ENCODE measurements at regions not wholly inside any gene's neighbourhood (a gene's known extent, or its start where the extent isn't known, plus 50 kb on each side); places are given as distances from the start of the nearest gene placed in this dataset.

GRCh38 chr12:126537961-126538530 lies 1472.8 kb downstream of the AACS start:
- DNase-seq (ENCODE audit: low spot score) = no peak
- no peak for TF ChIP-seq CTCF (IDR thresholded peaks at IDR 0.05; ENCODE audit: borderline replicate concordance, control extremely low read depth, extremely low read depth, insufficient read depth, missing control alignments)
- in situ Hi-C loops (cut with MboI; ENCODE audit: low sequenced_read_pairs, unreplicated experiment) = no loop called here

GRCh38 chr12:126538888-126539287 lies 1473.7 kb downstream of the AACS start:
- in situ Hi-C loops (cut with MboI; ENCODE audit: low sequenced_read_pairs, unreplicated experiment) = no loop called here
- TF ChIP-seq CTCF (IDR thresholded peaks at IDR 0.05; ENCODE audit: borderline replicate concordance, control extremely low read depth, extremely low read depth, insufficient read depth, missing control alignments) = no peak
- no peak for DNase-seq (ENCODE audit: low spot score)

GRCh38 chr12:126545411-126545810 lies 1480.2 kb downstream of the AACS start:
- no peak for DNase-seq (ENCODE audit: low spot score)
- in situ Hi-C loops (cut with MboI; ENCODE audit: low sequenced_read_pairs, unreplicated experiment) = no loop called here
- TF ChIP-seq CTCF (IDR thresholded peaks at IDR 0.05; ENCODE audit: borderline replicate concordance, control extremely low read depth, extremely low read depth, insufficient read depth, missing control alignments) = no peak

GRCh38 chr12:126547905-126548304 lies 1482.7 kb downstream of the AACS start:
- in situ Hi-C loops (cut with MboI; ENCODE audit: low sequenced_read_pairs, unreplicated experiment) = no loop called here
- TF ChIP-seq CTCF (IDR thresholded peaks at IDR 0.05; ENCODE audit: borderline replicate concordance, control extremely low read depth, extremely low read depth, insufficient read depth, missing control alignments) = no peak
- no peak for DNase-seq (ENCODE audit: low spot score)

- no peak for TF ChIP-seq CTCF (IDR thresholded peaks at IDR 0.05; ENCODE audit: borderline replicate concordance, control extremely low read depth, extremely low read depth, insufficient read depth, missing control alignments)
- DNase-seq (ENCODE audit: low spot score) = no peak
- in situ Hi-C loops (cut with MboI; ENCODE audit: low sequenced_read_pairs, unreplicated experiment) = no loop called here
Measured at GRCh38 chr12:126551869-126552268, 1486.6 kb downstream of the AACS start.

- in situ Hi-C loops (cut with MboI; ENCODE audit: low sequenced_read_pairs, unreplicated experiment) = no loop called here
- no peak for DNase-seq (ENCODE audit: low spot score)
- TF ChIP-seq CTCF (IDR thresholded peaks at IDR 0.05; ENCODE audit: borderline replicate concordance, control extremely low read depth, extremely low read depth, insufficient read depth, missing control alignments) = no peak
Measured at GRCh38 chr12:126554625-126555024, 1489.4 kb downstream of the AACS start.

Data from GM13976 (cell line).